ENCODE measurements at regions not wholly inside any gene's neighbourhood (a gene's known extent, or its start where the extent isn't known, plus 50 kb on each side); places are given as distances from the start of the nearest gene placed in this dataset.

GRCh38 chr19:30802424-30803013 lies 430.3 kb downstream of the ZNF536 start:
- DNase-seq, result no peak
- Mint-ChIP-seq H3K9me3 (peaks cover 6% of the 10 kb centered on the region), H3K4me1 (peaks cover 31% of the 10 kb centered on the region), H3K27me3 (ENCODE audit: low read depth, poor library complexity) (peaks cover 25% of the 10 kb centered on the region), H3K27ac (no peak overlapping the region), H3K4me3 (no peak overlapping the region), H3K36me3 (ENCODE audit: low read depth) (no peaks in the 10 kb centered on the region)
- no peak for TF ChIP-seq CTCF (IDR thresholded peaks at IDR 0.05)

- peaks cover 31% of the 10 kb centered on the region for H3K4me1 Mint-ChIP-seq
- DNase-seq, result peak; percentile 75
- peaks cover 28% of the 10 kb centered on the region for H3K27me3 Mint-ChIP-seq (ENCODE audit: low read depth, poor library complexity)
- H3K4me3 Mint-ChIP-seq, result no peak overlapping the region
- no peak overlapping the region for H3K27ac Mint-ChIP-seq
- TF ChIP-seq CTCF (IDR thresholded peaks at IDR 0.05), result peak; percentile 84
- H3K9me3 Mint-ChIP-seq, result no peaks in the 10 kb centered on the region
- no peaks in the 10 kb centered on the region for H3K36me3 Mint-ChIP-seq (ENCODE audit: low read depth)
Observed at GRCh38 chr19:30799865-30800755, 427.9 kb downstream of the ZNF536 start.

- peaks cover 19% of the 10 kb centered on the region for H3K4me1 Mint-ChIP-seq
- no peaks in the 10 kb centered on the region for H3K36me3 Mint-ChIP-seq (ENCODE audit: low read depth)
- peaks cover 24% of the 10 kb centered on the region for H3K27me3 Mint-ChIP-seq (ENCODE audit: low read depth, poor library complexity)
- no peak for DNase-seq
- TF ChIP-seq CTCF (IDR thresholded peaks at IDR 0.05), result no peak
- H3K27ac Mint-ChIP-seq, result no peak overlapping the region
- no peak overlapping the region for H3K4me3 Mint-ChIP-seq
- no peaks in the 10 kb centered on the region for H3K9me3 Mint-ChIP-seq
Observed at GRCh38 chr19:30795727-30796126, 423.5 kb downstream of the ZNF536 start.

GRCh38 chr19:30792561-30793505 lies 420.6 kb downstream of the ZNF536 start:
- no peak for TF ChIP-seq CTCF (IDR thresholded peaks at IDR 0.05)
- no peak overlapping the region for H3K27ac Mint-ChIP-seq
- H3K4me3 Mint-ChIP-seq, result no peak overlapping the region
- no peaks in the 10 kb centered on the region for H3K36me3 Mint-ChIP-seq (ENCODE audit: low read depth)
- H3K27me3 Mint-ChIP-seq (ENCODE audit: low read depth, poor library complexity), result peaks cover 6% of the 10 kb centered on the region
- DNase-seq, result no peak
- H3K9me3 Mint-ChIP-seq, result peaks cover 12% of the 10 kb centered on the region
- H3K4me1 Mint-ChIP-seq, result peaks cover 6% of the 10 kb centered on the region

GRCh38 chr19:30791088-30791487 lies 418.9 kb downstream of the ZNF536 start:
- DNase-seq, result no peak
- no peak overlapping the region for H3K4me3 Mint-ChIP-seq
- H3K27me3 Mint-ChIP-seq (ENCODE audit: low read depth, poor library complexity), result peaks cover 4% of the 10 kb centered on the region
- H3K27ac Mint-ChIP-seq, result no peak overlapping the region
- no peak for TF ChIP-seq CTCF (IDR thresholded peaks at IDR 0.05)
- H3K4me1 Mint-ChIP-seq, result peaks cover 6% of the 10 kb centered on the region
- peaks cover 12% of the 10 kb centered on the region for H3K9me3 Mint-ChIP-seq
- H3K36me3 Mint-ChIP-seq (ENCODE audit: low read depth), result no peaks in the 10 kb centered on the region

Data from nephron progenitor cell (in vitro differentiated cells).